Ishikawa (cell line): ENCODE measurements at regions not wholly inside any gene's neighbourhood (a gene's known extent, or its start where the extent isn't known, plus 50 kb on each side); places are given as distances from the start of the nearest gene placed in this dataset.

Experiments used
- FOXM1 ChIP-seq: IDR thresholded peaks from 2 replicates; pipeline ENCODE4 v1.6.1; 2012; ENCODE audit warnings: low read depth, borderline replicate concordance
- TAF1 ChIP-seq: IDR thresholded peaks from 2 replicates; pipeline ENCODE4 v1.6.1; 2012; ENCODE audit warnings: low read depth, mild to moderate bottlenecking
- TF ChIP-seq, protein P1 (sequence below): IDR thresholded peaks from 2 replicates; pipeline ENCODE4 v1.6.1; 2012; ENCODE audit warnings: low read depth, mild to moderate bottlenecking
- TF ChIP-seq, protein P2 (sequence below): IDR thresholded peaks from 2 replicates; pipeline ENCODE4 v1.6.1; 2012

DNA sequence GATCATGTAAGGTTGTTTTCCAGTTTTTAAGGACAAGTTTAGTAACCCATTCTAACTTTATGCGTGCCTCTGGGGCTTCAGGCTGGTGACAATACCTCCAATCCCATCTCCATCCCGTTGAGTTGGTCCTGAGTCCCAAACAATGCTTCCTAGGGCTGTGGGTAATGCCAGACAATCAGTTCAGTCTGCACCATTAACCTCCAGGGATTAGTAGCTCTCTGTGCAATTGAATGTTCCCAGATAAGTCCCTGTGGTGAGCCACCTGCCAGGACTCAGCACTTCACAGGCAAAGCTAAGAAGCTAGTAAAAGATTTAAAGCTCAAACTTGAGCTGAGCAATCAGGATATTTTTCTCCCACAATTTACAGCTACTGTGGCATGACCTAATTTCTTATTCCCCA is 462.2 kb upstream of the PTBP2 start:
- TF ChIP-seq, protein P1, sequence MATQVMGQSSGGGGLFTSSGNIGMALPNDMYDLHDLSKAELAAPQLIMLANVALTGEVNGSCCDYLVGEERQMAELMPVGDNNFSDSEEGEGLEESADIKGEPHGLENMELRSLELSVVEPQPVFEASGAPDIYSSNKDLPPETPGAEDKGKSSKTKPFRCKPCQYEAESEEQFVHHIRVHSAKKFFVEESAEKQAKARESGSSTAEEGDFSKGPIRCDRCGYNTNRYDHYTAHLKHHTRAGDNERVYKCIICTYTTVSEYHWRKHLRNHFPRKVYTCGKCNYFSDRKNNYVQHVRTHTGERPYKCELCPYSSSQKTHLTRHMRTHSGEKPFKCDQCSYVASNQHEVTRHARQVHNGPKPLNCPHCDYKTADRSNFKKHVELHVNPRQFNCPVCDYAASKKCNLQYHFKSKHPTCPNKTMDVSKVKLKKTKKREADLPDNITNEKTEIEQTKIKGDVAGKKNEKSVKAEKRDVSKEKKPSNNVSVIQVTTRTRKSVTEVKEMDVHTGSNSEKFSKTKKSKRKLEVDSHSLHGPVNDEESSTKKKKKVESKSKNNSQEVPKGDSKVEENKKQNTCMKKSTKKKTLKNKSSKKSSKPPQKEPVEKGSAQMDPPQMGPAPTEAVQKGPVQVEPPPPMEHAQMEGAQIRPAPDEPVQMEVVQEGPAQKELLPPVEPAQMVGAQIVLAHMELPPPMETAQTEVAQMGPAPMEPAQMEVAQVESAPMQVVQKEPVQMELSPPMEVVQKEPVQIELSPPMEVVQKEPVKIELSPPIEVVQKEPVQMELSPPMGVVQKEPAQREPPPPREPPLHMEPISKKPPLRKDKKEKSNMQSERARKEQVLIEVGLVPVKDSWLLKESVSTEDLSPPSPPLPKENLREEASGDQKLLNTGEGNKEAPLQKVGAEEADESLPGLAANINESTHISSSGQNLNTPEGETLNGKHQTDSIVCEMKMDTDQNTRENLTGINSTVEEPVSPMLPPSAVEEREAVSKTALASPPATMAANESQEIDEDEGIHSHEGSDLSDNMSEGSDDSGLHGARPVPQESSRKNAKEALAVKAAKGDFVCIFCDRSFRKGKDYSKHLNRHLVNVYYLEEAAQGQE = no peak
- TF ChIP-seq, protein P2, sequence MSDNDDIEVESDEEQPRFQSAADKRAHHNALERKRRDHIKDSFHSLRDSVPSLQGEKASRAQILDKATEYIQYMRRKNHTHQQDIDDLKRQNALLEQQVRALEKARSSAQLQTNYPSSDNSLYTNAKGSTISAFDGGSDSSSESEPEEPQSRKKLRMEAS = no peak
- no peak for TF ChIP-seq FOXM1
- no peak for TF ChIP-seq TAF1
